IPS-20b (cell line): ENCODE measurements at regions not wholly inside any gene's neighbourhood (a gene's known extent, or its start where the extent isn't known, plus 50 kb on each side); places are given as distances from the start of the nearest gene placed in this dataset.

ENCODE experiments used
- H3K27ac ChIP-seq: one replicate; pipeline ENCODE4 v1.5.1; 2013; ENCODE audit warnings: low read length
- H3K27me3 ChIP-seq: 2 replicates; pipeline ENCODE4 v1.6.1; 2013; ENCODE audit warnings: mild to moderate bottlenecking, low read length, inconsistent platforms; ENCODE audit not compliant: insufficient read depth
- H3K36me3 ChIP-seq: 2 replicates; pipeline ENCODE4 v1.6.1; 2013; ENCODE audit warnings: low read depth, mild to moderate bottlenecking, inconsistent platforms, low read length, moderate library complexity; ENCODE audit not compliant: insufficient read depth
- H3K4me1 ChIP-seq: 2 replicates; pipeline ENCODE4 v1.6.1; 2013; ENCODE audit warnings: mild to moderate bottlenecking, control low read depth, inconsistent platforms, low read length, moderate library complexity; ENCODE audit not compliant: insufficient read depth
- H3K4me3 ChIP-seq: 2 replicates; pipeline ENCODE4 v1.5.1; 2013; ENCODE audit warnings: mild to moderate bottlenecking, low read length, inconsistent platforms
- H3K9ac ChIP-seq: 2 replicates; pipeline ENCODE4 v1.6.1; 2013; ENCODE audit warnings: low read depth, mild to moderate bottlenecking, inconsistent platforms, low read length, moderate library complexity
- H3K9me3 ChIP-seq: 2 replicates; pipeline ENCODE4 v1.6.1; 2013; ENCODE audit warnings: mild to moderate bottlenecking, low read depth, low read length, inconsistent platforms; ENCODE audit not compliant: insufficient read depth

DNA sequence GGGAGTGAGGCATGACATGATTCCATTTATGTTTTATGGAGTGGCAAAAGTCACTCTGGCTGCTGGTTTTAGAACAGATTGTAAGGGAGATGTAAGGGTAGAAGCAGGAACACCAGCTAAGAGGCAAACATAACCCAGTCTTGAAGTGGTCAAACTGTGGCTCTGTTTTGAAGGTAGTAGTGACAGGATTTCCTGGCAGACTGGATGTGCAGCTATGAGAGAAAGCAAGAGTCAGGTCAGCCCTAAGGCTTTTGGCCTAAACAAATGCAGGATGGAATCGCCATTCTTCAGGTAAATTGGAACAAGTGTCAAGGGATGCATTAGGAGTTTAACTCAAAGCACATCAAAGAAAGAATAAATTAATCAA, 175.3 kb upstream of the AGR3 start:
- no peaks in the 10 kb centered on the region for H3K36me3 ChIP-seq
- no peak overlapping the region for H3K27ac ChIP-seq
- H3K9me3 ChIP-seq = no peaks in the 10 kb centered on the region
- H3K4me3 ChIP-seq = no peak overlapping the region
- no peak overlapping the region for H3K9ac ChIP-seq
- H3K4me1 ChIP-seq = no peaks in the 10 kb centered on the region
- H3K27me3 ChIP-seq = no peaks in the 10 kb centered on the region

DNA sequence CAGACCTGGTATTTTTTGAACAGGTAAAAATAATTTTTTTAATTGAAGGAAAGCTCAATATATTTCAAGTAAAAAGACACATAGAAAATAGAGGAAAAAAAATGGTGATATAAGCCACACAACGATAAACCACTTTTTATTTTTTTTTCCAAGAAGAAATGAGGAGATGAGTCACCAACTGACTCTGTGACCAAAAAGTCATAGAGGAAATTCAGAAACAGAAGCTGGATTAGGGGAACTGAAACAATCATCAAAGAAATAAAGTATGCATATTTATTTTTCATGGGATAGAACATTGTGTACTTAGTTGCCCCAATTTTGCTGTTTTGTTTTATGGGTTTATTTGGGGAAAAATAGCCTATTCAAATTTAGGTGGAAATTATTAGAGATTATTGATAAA, 176.8 kb upstream of the AGR3 start:
- no peak overlapping the region for H3K9ac ChIP-seq
- H3K27ac ChIP-seq = no peak overlapping the region
- no peaks in the 10 kb centered on the region for H3K9me3 ChIP-seq
- no peaks in the 10 kb centered on the region for H3K4me1 ChIP-seq
- H3K27me3 ChIP-seq = no peaks in the 10 kb centered on the region
- H3K36me3 ChIP-seq = no peaks in the 10 kb centered on the region
- H3K4me3 ChIP-seq = no peak overlapping the region

DNA sequence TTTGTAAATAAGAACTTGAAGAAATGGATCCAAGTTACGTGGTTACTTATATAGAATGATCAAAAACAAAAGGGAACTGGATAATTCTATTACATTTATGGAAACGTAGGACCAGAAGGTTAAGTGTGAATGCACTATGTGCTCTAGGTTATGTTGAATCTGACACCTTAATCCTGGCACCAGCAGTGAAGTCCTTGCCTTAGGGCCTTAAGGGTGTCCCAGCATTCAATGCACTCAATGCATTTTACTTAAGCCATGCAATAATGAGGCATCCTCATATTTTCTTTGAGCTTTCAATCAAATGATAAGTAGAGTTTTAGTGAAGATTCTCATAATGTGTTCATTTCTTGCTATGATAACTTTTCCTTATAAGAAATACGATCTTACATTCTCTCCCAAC, 178.3 kb upstream of the AGR3 start:
- no peaks in the 10 kb centered on the region for H3K27me3 ChIP-seq
- no peaks in the 10 kb centered on the region for H3K4me1 ChIP-seq
- H3K9ac ChIP-seq = no peak overlapping the region
- no peaks in the 10 kb centered on the region for H3K36me3 ChIP-seq
- no peak overlapping the region for H3K4me3 ChIP-seq
- H3K9me3 ChIP-seq = no peaks in the 10 kb centered on the region
- no peak overlapping the region for H3K27ac ChIP-seq

- H3K36me3 ChIP-seq = no peaks in the 10 kb centered on the region
- H3K27me3 ChIP-seq = no peaks in the 10 kb centered on the region
- no peaks in the 10 kb centered on the region for H3K9me3 ChIP-seq
- H3K9ac ChIP-seq = no peak overlapping the region
- no peak overlapping the region for H3K27ac ChIP-seq
- H3K4me3 ChIP-seq = no peak overlapping the region
- H3K4me1 ChIP-seq = no peaks in the 10 kb centered on the region
These were observed 179.7 kb upstream of the AGR3 start for GRCh38 chr7:17061443-17061842.

- H3K4me1 ChIP-seq = no peaks in the 10 kb centered on the region
- no peaks in the 10 kb centered on the region for H3K9me3 ChIP-seq
- no peaks in the 10 kb centered on the region for H3K36me3 ChIP-seq
- no peak overlapping the region for H3K4me3 ChIP-seq
- no peak overlapping the region for H3K27ac ChIP-seq
- H3K27me3 ChIP-seq = no peaks in the 10 kb centered on the region
- H3K9ac ChIP-seq = no peak overlapping the region
These were observed 180.6 kb upstream of the AGR3 start for GRCh38 chr7:17062151-17063044.

- H3K4me1 ChIP-seq = no peaks in the 10 kb centered on the region
- H3K27ac ChIP-seq = no peak overlapping the region
- no peaks in the 10 kb centered on the region for H3K36me3 ChIP-seq
- no peak overlapping the region for H3K9ac ChIP-seq
- H3K4me3 ChIP-seq = no peak overlapping the region
- no peaks in the 10 kb centered on the region for H3K27me3 ChIP-seq
- no peaks in the 10 kb centered on the region for H3K9me3 ChIP-seq
These were observed 181.2 kb upstream of the AGR3 start for GRCh38 chr7:17063045-17063383.

DNA sequence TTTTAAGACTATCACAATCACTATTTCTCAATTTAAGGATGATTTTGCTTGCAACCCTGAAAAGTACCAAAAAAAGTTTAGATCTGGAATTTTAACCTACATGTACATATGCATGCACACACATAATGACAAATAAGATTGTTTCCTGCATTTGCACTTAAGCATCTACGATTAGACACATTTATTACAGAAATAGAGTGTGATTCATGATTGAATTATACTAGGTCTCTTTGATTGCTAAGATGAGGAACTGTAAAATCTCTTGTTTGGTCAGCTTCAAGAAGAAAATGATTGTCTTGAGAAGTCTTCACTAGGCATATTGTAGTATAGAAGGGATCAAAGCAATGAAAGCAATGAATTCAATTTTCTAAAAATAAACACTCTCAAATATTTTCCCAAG, 185.9 kb upstream of the AGR3 start:
- Histone ChIP-seq H3K9me3 (no peaks in the 10 kb centered on the region), H3K27me3 (no peaks in the 10 kb centered on the region), H3K4me1 (no peaks in the 10 kb centered on the region), H3K9ac (no peak overlapping the region), H3K4me3 (no peak overlapping the region), H3K27ac (no peak overlapping the region), H3K36me3 (no peaks in the 10 kb centered on the region)

DNA sequence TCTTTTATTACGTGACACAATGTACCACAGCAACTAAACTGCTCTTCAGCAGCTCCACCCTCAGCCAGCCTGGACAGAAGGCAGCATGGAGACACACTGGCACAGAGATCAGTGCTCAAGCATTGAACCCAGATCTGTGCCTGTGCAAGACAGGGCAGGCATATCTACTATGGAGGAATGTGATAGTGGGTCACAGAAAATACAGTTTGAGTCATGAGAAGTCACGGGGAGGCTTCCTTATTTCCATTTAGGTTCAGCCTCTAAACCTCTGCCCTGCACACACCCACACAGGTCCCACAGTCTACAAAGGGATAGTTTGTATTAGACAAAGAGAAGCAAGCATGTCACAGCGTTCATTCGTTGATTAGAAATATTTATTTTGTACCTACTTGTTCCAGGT, 187.4 kb upstream of the AGR3 start:
- no peaks in the 10 kb centered on the region for H3K36me3 ChIP-seq
- H3K27me3 ChIP-seq = no peaks in the 10 kb centered on the region
- H3K4me3 ChIP-seq = no peak overlapping the region
- H3K27ac ChIP-seq = no peak overlapping the region
- no peaks in the 10 kb centered on the region for H3K9me3 ChIP-seq
- no peak overlapping the region for H3K9ac ChIP-seq
- H3K4me1 ChIP-seq = no peaks in the 10 kb centered on the region

- Histone ChIP-seq H3K9ac (no peak overlapping the region), H3K9me3 (no peaks in the 10 kb centered on the region), H3K27me3 (no peaks in the 10 kb centered on the region), H3K4me1 (no peaks in the 10 kb centered on the region), H3K27ac (no peak overlapping the region), H3K4me3 (no peak overlapping the region), H3K36me3 (no peaks in the 10 kb centered on the region)
These were observed 188.5 kb upstream of the AGR3 start for GRCh38 chr7:17070231-17070708.

- Histone ChIP-seq H3K27me3 (no peaks in the 10 kb centered on the region), H3K9me3 (no peaks in the 10 kb centered on the region), H3K36me3 (no peaks in the 10 kb centered on the region), H3K9ac (no peak overlapping the region), H3K27ac (no peak overlapping the region), H3K4me1 (no peaks in the 10 kb centered on the region), H3K4me3 (no peak overlapping the region)
These were observed 190.1 kb upstream of the AGR3 start for GRCh38 chr7:17071866-17072265.

DNA sequence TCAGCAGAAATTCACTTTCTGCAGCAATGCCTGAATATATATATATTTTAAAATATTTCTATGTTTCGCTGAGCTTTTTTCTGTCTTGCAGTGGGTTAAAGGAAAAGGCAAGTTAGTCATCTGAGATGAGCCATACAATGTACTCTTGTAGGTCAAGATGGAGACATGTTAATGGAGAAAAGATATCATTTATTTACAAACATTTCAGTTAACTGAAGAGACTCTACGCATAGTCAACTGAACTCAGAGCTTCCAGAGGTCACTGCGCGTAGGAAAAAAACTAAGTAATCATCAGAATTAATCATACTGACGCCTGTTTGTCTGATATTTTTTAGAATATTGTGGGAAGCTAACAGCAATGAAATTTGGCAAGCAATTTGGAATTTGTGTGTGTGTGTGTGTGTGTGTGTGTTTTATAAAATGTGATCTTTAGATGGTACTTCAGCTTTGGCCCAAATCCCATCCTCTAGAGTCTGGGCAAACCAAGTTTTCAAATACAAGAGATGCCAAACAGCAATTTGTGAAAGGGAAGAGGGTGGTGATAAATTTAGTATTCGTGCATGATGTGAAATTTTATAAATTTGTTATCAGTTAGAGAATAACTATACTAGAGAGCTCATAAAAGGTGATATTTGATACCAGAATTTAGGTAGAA, 193.9 kb upstream of the AGR3 start:
- Histone ChIP-seq H3K4me3 (no peak overlapping the region), H3K4me1 (no peaks in the 10 kb centered on the region), H3K27me3 (no peaks in the 10 kb centered on the region), H3K36me3 (no peaks in the 10 kb centered on the region), H3K9me3 (no peaks in the 10 kb centered on the region), H3K27ac (no peak overlapping the region), H3K9ac (no peak overlapping the region)

GRCh38 chr7:17078298-17078697, 196.5 kb upstream of the AGR3 start:
- Histone ChIP-seq H3K36me3 (no peaks in the 10 kb centered on the region), H3K4me1 (no peaks in the 10 kb centered on the region), H3K27me3 (no peaks in the 10 kb centered on the region), H3K9ac (no peak overlapping the region), H3K27ac (no peak overlapping the region), H3K9me3 (no peaks in the 10 kb centered on the region), H3K4me3 (no peak overlapping the region)
